Loucy (cell line): ENCODE measurements at regions not wholly inside any gene's neighbourhood (a gene's known extent, or its start where the extent isn't known, plus 50 kb on each side); places are given as distances from the start of the nearest gene placed in this dataset.

ENCODE experiments used
- H2AFZ ChIP-seq: fragments of 200-600 bp; sonication (generic); 2 replicates; pipeline ENCODE4 v1.6.0; 2016; ENCODE audit warnings: antibody characterized with exemption, mild to moderate bottlenecking, low read length, moderate library complexity
- H3F3A ChIP-seq: fragments of 200-600 bp; 2 replicates; pipeline ENCODE4 v1.6.0; 2016; ENCODE audit warnings: antibody characterized with exemption, low read depth, mild to moderate bottlenecking
- H3K27me3 ChIP-seq: fragments of 200-600 bp; sonication (generic); 2 replicates; pipeline ENCODE4 v1.6.1; 2014; ENCODE audit warnings: low read length, mild to moderate bottlenecking; ENCODE audit not compliant: insufficient read depth, poor library complexity, severe bottlenecking
- H3K36me3 ChIP-seq: fragments of 200-600 bp; sonication (generic); 2 replicates; pipeline ENCODE4 v1.6.1; 2016; ENCODE audit warnings: low read length; ENCODE audit not compliant: insufficient read depth
- H3K4me1 ChIP-seq: fragments of 200-600 bp; sonication (generic); 2 replicates; pipeline ENCODE4 v1.5.1; 2014; ENCODE audit warnings: low read length, mild to moderate bottlenecking; ENCODE audit not compliant: insufficient read depth, poor library complexity, severe bottlenecking
- H3K4me2 ChIP-seq: fragments of 200-600 bp; sonication (generic); 2 replicates; pipeline ENCODE4 v1.6.0; 2014; ENCODE audit warnings: antibody characterized with exemption, low read length, low read depth, mild to moderate bottlenecking; ENCODE audit not compliant: poor library complexity, severe bottlenecking
- H3K4me3 ChIP-seq: fragments of 200-600 bp; sonication (generic); 2 replicates; pipeline ENCODE4 v1.5.1; 2014; ENCODE audit warnings: low read length, mild to moderate bottlenecking, mixed read lengths; ENCODE audit not compliant: poor library complexity, severe bottlenecking
- H3K79me2 ChIP-seq: fragments of 200-600 bp; sonication (generic); 2 replicates; pipeline ENCODE4 v1.6.1; 2014; ENCODE audit warnings: low read length; ENCODE audit not compliant: insufficient read depth
- H3K9ac ChIP-seq: fragments of 200-600 bp; sonication (generic); 2 replicates; pipeline ENCODE4 v1.6.0; 2014; ENCODE audit warnings: mild to moderate bottlenecking, low read depth, low read length, moderate library complexity; ENCODE audit not compliant: poor library complexity, severe bottlenecking
- H3K9me2 ChIP-seq: fragments of 200-600 bp; sonication (generic); replicated peaks from 2 replicates; pipeline ENCODE4 v1.6.1; 2016; ENCODE audit warnings: low read depth, low read length, mixed read lengths
- H3K9me3 ChIP-seq: fragments of 200-600 bp; sonication (generic); 2 replicates; pipeline ENCODE4 v1.6.1; 2014; ENCODE audit warnings: mild to moderate bottlenecking, antibody characterized with exemption, low read length, low read depth; ENCODE audit not compliant: insufficient read depth
- H4K20me1 ChIP-seq: fragments of 200-600 bp; sonication (generic); 2 replicates; pipeline ENCODE4 v1.6.0; 2014; ENCODE audit warnings: antibody characterized with exemption, low read length, mild to moderate bottlenecking; ENCODE audit not compliant: insufficient read depth, poor library complexity, severe bottlenecking
- EZH2phosphoT487 ChIP-seq: fragments of 200-600 bp; IDR thresholded peaks from 2 replicates; pipeline ENCODE4 v1.6.1; 2018; ENCODE audit warnings: antibody characterized with exemption, mild to moderate bottlenecking, moderate library complexity, borderline replicate concordance
- TF ChIP-seq, protein P1 (sequence below): fragments of 200-600 bp; sonication (generic); conservative IDR thresholded peaks from 2 replicates; pipeline ENCODE4 v1.5.1; 2014; ENCODE audit warnings: mild to moderate bottlenecking, antibody characterized with exemption, low read length

- no peaks in the 10 kb centered on the region for H3K36me3 ChIP-seq
- no peak overlapping the region for H3K4me2 ChIP-seq
- H3K4me3 ChIP-seq: no peak overlapping the region
- no peaks in the 10 kb centered on the region for H3K9me3 ChIP-seq
- H2AFZ ChIP-seq: no peak overlapping the region
- no peaks in the 10 kb centered on the region for H3K4me1 ChIP-seq
- H3K9me2 ChIP-seq: no peaks in the 10 kb centered on the region
- TF ChIP-seq, protein P1, sequence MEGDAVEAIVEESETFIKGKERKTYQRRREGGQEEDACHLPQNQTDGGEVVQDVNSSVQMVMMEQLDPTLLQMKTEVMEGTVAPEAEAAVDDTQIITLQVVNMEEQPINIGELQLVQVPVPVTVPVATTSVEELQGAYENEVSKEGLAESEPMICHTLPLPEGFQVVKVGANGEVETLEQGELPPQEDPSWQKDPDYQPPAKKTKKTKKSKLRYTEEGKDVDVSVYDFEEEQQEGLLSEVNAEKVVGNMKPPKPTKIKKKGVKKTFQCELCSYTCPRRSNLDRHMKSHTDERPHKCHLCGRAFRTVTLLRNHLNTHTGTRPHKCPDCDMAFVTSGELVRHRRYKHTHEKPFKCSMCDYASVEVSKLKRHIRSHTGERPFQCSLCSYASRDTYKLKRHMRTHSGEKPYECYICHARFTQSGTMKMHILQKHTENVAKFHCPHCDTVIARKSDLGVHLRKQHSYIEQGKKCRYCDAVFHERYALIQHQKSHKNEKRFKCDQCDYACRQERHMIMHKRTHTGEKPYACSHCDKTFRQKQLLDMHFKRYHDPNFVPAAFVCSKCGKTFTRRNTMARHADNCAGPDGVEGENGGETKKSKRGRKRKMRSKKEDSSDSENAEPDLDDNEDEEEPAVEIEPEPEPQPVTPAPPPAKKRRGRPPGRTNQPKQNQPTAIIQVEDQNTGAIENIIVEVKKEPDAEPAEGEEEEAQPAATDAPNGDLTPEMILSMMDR: no peak
- TF ChIP-seq EZH2phosphoT487: no peak
- H3K79me2 ChIP-seq: no peaks in the 10 kb centered on the region
- H3K27me3 ChIP-seq: no peaks in the 10 kb centered on the region
- no peak overlapping the region for H3K9ac ChIP-seq
- no peaks in the 10 kb centered on the region for H3F3A ChIP-seq
- H4K20me1 ChIP-seq: no peaks in the 10 kb centered on the region
These were observed 77.7 kb downstream of the NR2F1 start for GRCh38 chr5:93660677-93661076.

DNA sequence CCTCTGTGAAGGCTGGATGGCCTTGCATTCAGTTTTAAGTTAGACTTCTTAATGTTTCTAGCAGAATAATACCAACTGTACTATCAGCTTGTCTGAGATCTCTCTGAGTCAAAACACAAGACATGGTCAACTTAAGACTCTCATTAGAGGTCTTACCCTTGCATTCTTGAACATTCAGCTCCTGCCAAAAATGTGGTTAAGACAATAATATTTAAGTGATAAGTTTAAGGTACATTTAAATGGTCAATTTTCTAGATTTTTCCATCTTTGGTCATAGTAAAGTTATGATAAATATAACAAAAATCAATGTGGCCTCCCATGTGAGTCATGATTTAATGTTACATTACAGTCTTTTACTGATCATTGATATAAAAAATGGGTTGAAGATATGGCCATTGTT, 75.0 kb downstream of the NR2F1 start:
- Histone ChIP-seq H3K36me3 (no peaks in the 10 kb centered on the region), H3F3A (no peaks in the 10 kb centered on the region), H3K27me3 (no peaks in the 10 kb centered on the region), H3K9me2 (no peaks in the 10 kb centered on the region), H3K4me2 (no peak overlapping the region), H3K4me3 (no peak overlapping the region), H2AFZ (no peak overlapping the region), H3K9me3 (no peaks in the 10 kb centered on the region), H3K79me2 (no peaks in the 10 kb centered on the region), H3K9ac (no peak overlapping the region), H3K4me1 (no peaks in the 10 kb centered on the region), H4K20me1 (no peaks in the 10 kb centered on the region)
- TF ChIP-seq, protein P1: no peak
- TF ChIP-seq EZH2phosphoT487: no peak

DNA sequence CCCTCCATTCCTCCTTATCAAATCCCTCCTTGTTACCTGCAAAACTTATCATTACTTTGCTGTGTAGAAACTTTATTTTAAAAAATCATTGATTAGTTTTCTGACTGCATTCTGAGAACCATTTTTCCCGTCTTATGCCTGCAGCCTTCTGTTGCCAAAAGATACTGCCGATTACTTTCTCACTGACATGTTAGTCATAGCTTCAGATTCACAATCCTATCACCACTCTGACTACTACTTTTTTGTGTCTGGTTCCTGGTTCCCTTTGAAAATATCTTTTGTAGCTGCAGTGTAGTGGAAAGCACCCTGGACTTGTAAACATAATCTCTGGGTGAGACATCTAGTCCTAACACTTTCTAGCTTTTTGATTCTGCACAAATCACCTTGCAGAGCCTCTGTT, 71.7 kb downstream of the NR2F1 start:
- Histone ChIP-seq H4K20me1 (no peaks in the 10 kb centered on the region), H3K9me2 (no peaks in the 10 kb centered on the region), H3K27me3 (no peaks in the 10 kb centered on the region), H3F3A (no peaks in the 10 kb centered on the region), H2AFZ (no peak overlapping the region), H3K36me3 (no peaks in the 10 kb centered on the region), H3K79me2 (no peaks in the 10 kb centered on the region), H3K9me3 (no peaks in the 10 kb centered on the region), H3K4me3 (no peak overlapping the region), H3K9ac (no peak overlapping the region), H3K4me2 (no peak overlapping the region), H3K4me1 (peaks cover 2% of the 10 kb centered on the region)
- TF ChIP-seq, protein P1: no peak
- TF ChIP-seq EZH2phosphoT487: no peak
